HEK293 (cell line): ENCODE measurements at regions not wholly inside any gene's neighbourhood (a gene's known extent, or its start where the extent isn't known, plus 50 kb on each side); places are given as distances from the start of the nearest gene placed in this dataset.
"Not testable (repeated sequence)": the region's sequence is repeated elsewhere in the genome, so short reads cannot be mapped to it uniquely, and the experiment has no call there.

Experiments
- BCL6B ChIP-seq: fragments of 450-650 bp; formaldehyde crosslinking; IDR thresholded peaks from 2 replicates; pipeline ENCODE4 v1.5.1; 2017; ENCODE audit warnings: missing biosample characterization, missing genetic modification characterization
- CTCF ChIP-seq: fragments of 450-650 bp; formaldehyde crosslinking; IDR thresholded peaks from 2 replicates; pipeline ENCODE4 v1.5.1; 2016; ENCODE audit warnings: missing biosample characterization, missing genetic modification characterization
- KLF16 ChIP-seq: fragments of 450-650 bp; formaldehyde crosslinking; IDR thresholded peaks from 2 replicates; pipeline ENCODE4 v1.5.1; 2017; ENCODE audit warnings: missing biosample characterization, missing genetic modification characterization
- REST ChIP-seq: fragments of 450-650 bp; formaldehyde crosslinking; IDR thresholded peaks from 2 replicates; pipeline ENCODE4 v1.5.1; 2016; ENCODE audit warnings: missing biosample characterization, missing genetic modification characterization
- YY2 ChIP-seq: fragments of 450-650 bp; formaldehyde crosslinking; IDR thresholded peaks from 2 replicates; pipeline ENCODE4 v1.5.1; 2016; ENCODE audit warnings: missing biosample characterization, missing genetic modification characterization
- ZBTB20 ChIP-seq: fragments of 450-650 bp; formaldehyde crosslinking; IDR thresholded peaks from 2 replicates; pipeline ENCODE4 v1.5.1; 2016; ENCODE audit warnings: missing biosample characterization, missing genetic modification characterization
- ZNF16 ChIP-seq: fragments of 450-650 bp; formaldehyde crosslinking; IDR thresholded peaks from 2 replicates; pipeline ENCODE4 v1.5.1; 2016; ENCODE audit warnings: low read depth, missing biosample characterization, missing genetic modification characterization
- ZNF692 ChIP-seq: fragments of 450-650 bp; formaldehyde crosslinking; IDR thresholded peaks from 2 replicates; pipeline ENCODE4 v1.5.1; 2016; ENCODE audit warnings: missing biosample characterization, missing genetic modification characterization

GRCh38 chr9:42335984-42336657, 152.7 kb downstream of the SPATA31A6 start:
- not testable (repeated sequence) for TF ChIP-seq CTCF (tag by site-specific recombination); REST (tag by site-specific recombination); ZBTB20 (tag by site-specific recombination); YY2; BCL6B (tag by site-specific recombination); ZNF692 (tag by site-specific recombination); KLF16 (tag by site-specific recombination); ZNF16 (tag by site-specific recombination)
